GM21515 (cell line): ENCODE measurements at regions not wholly inside any gene's neighbourhood (a gene's known extent, or its start where the extent isn't known, plus 50 kb on each side); places are given as distances from the start of the nearest gene placed in this dataset.

Experiments used
- ATAC-seq: cut with Tn5 transposase; IDR thresholded peaks from one replicate; pipeline ENCODE4 v1.9.1; 2021; ENCODE audit not compliant: unreplicated experiment

DNA sequence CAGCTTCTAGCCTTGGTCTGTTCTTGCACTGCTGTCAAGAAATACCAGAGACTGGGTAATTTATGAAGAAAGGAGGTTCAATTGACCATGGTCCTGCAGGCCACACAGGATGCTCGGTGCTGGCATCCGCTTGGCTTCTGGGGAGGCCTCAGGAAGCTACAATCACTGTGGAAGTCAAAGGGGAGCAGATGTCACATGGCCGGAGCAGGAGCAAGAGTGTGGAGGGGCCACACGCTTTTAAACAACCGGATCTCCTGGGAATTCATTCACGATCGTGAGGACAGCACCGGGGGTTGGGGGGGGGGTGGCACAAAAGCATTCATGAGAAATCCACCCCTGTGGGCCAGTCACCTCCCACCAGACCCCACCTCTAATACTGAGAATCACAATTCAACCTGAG is 850.4 kb upstream of the SALL3 start:
- no peak for ATAC-seq

DNA sequence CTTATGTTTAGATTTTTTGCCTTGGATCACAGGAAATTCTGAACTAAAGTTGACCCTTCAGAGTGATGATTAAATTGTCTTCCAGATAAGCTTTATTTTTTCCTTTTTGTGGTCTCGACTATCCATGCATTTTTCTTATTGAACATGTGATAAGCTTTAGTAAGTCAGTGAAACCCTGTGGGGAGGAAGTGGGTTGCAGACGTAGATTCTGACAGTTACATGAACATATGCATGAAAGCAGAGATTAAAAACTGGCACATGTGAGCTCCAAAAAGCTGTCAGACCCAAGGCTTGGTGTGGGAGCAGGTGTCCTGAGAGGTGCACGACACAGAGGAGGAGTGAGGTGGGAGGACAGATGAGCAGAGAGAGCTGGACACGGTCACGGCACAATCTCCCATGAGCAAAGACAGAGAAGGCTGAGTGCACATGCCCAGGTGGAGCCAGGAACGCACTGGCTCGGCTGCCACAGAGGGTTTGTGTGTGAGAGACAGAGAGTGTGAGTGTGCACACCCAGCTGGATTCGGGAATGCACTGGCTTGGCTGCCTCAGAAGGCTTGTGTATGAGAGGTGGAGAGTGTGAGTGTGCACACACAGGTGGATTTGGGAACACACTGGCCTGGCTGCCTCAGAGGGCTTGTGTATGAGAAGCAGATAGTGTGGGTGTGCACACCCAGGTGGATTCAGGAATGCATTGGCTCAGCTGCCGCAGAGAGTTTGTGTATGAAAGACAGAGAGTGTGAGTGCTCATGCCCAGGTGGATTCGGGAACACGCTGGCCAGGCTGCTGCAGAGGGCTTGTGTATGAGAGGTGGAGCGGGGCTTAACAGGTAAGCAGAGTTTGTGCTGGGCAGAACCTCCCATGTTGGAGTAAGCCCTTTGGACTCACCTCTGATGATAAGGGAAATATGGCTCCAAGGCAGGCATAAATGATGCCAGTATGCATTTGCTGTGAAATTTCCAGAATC is 849.1 kb upstream of the SALL3 start:
- ATAC-seq, result no peak

DNA sequence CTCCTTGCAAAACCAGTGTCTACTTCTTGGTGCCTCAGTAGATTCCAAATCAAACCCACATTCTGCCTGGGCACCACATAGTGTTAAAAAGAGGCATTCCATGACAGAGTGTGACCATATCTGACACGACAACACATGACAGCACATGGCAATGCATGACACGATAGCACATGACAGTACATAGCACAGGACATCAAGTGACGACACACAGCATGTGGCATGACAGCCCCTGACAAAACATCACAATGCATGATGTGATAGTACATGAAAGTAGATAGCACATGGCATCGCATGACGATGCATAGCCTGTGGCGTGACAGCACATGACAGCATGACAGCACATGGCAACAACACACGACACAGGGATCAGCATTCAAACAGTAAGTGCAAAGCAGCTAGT is 845.9 kb upstream of the SALL3 start:
- ATAC-seq, result no peak

DNA sequence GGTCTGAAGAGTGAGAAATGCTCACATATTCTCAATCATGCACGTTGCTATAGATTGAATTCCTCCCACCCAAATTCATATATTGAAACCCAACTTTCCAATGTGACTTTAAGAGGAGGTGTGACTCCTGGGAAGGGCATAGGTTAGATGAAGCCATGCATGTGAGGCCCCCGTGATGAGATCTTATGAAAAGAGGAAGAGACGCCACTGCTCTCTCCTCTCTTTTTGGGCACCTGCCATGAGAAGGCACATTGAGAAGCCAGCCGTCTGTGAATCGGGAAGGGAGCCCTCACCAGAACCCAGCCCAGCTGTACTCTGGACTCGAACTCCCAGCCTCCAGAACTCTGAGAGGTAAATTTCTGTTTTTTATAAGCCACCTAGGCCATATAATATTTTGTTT is 842.6 kb upstream of the SALL3 start:
- ATAC-seq, result no peak

DNA sequence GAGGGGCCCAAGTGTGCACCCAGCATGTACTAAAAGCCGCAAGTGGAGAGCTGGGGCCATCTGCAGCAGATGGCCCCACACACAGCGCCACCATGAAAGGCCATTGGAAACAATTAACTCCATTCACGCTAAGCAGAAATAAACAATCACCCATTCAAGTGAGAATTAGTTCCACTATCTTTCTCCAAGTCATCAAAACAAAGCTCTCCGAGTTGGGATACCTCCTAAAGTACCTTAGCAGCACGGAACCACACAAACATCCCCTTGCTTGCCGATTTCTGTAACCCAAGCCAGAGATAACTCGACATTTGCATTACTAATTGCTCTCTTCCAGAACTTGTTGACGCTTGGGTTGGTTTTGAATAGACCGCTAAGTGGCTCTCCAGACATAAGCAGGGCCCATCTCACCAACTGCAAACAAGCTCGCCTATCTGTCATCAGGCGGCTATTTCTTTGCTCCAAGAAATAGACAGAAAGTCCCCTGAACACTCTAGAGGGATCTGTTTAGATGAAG is 840.6 kb upstream of the SALL3 start:
- no peak for ATAC-seq

DNA sequence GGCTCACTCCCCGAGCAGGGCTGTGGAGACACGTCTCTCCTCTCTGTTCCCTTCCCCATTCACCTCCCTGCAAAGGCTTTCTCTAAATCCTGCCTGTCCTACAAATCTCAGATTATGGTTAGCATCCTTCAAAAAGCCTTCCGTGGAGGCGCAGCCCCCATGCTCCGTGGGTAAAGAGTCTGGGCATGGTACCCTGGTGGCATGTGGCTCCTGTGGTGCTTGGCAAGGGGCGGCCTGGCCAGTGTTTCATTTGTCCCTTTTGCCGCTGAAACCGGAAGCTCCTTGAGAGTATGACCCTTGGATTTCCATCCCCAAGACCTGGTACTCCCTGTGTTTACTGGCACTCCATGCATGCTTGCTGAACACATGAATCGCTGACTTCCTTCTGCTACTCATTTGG is 839.3 kb upstream of the SALL3 start:
- ATAC-seq, result no peak

DNA sequence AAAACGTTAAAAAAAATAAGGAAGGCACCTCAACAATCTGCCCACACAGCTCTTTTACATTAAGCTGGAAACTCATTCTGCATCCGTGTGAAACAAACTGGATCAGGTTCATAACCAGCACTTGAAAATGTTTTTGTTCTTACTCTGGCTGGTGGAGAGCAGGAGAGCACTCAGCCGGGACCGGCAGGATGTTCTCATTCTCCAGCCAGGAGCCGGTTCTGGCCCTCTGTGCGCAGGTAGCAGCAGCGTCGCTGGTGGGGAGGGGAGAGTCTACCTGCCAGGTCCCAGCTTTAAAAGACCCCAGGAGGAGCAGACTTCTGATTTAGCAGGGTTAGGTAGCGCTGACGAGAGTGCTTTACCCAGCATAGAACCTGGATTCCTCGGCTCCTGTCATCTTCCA is 834.9 kb upstream of the SALL3 start:
- ATAC-seq, result no peak

DNA sequence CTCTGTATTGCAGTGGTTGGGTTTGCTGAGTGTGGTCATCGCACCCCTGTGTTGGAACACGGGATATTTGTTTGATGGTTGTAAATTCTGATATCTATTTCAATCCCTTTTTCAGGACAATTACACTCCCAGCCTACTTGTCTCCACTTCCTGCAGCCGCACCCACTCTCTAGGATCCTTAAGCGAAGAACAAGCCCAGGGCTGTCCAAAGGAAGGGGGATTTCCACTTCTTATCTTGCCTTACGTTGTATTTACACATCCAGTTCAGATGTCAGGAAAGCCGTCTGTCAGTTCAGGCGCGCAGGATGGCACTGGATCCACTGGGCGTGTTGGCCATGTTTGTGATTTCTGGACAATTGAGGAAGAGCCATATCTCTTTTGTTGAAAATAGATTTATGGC is 834.5 kb upstream of the SALL3 start:
- no peak for ATAC-seq

DNA sequence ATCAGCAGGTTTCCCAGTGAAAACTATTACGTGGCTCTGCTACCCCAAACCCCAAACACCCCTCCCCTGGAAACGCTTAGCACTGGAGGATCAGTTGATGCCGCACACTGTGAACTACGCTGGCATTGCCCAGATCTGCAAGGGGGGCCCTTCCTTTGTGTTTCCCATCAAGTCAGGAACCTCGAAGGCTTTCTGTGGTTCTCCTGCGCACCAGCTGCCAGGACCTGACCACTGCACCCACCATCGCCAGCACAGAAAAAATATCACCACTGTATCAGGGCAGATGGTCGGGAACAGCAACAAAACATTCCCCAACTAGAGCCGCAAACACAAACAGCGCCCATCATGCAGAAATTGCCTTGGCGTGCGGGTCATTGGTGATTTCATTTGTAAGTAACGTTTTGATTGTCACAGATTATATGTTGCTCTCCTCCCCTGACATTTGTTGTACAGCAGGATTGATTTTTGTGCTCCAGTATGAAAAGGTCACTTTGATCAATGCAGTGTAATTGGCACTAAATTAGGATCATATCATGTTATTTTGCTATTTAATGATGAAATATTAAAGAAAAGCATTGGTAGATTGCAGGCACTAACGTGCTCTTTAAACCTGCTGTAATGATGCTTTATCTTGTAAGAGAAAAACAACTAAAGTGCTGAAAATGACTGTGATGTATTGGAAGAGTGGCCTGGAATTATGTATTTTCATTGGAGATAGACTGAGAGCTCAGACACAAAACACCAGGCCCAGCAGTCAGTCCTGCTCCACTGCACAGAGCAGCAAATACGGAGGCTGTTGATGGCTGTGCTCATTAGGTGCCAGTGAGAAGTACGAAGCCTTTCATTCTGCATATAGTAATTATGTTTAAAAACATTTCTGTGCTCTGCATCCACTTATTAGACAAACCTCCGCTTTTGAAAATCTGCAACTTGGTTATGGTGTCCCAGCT is 833.2 kb upstream of the SALL3 start:
- no peak for ATAC-seq

DNA sequence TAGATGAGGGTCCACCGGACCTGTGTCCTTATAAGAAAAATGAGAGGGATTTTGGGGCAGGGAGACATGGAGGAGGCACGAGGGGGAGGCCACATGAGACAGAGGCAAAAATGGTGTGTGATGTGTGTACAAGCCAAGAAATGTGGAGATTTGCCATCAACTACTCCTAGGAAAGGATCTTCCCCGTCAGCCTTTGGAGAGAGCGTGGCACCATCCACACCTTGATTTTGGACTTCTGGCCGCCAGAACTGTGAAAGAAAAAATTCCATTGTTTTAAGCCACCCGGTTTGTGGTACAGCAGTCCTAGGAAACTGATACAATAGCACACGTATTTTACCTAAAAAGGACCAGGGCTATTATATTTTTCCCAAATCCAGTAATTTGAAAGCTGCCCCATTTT is 829.0 kb upstream of the SALL3 start:
- no peak for ATAC-seq

DNA sequence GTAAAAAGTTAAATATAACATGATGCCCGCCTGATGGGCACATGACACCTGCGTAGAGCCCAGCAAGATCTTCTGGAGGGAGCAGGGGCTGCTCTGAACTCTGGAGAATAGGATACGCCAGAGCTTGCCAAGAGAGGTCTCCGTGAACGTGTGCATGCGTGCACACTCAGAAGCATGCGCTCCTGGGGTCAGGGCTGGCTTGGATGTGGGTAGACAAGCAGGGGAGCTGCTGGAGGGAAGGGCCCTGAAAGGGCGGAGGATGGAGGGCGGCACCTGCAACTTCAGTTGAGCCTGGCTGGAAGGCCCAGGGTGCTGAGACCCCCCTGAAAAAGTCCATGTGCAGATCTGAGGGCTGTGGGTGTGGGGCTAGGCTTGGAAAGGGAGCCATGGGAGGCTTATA is 828.4 kb upstream of the SALL3 start:
- no peak for ATAC-seq

DNA sequence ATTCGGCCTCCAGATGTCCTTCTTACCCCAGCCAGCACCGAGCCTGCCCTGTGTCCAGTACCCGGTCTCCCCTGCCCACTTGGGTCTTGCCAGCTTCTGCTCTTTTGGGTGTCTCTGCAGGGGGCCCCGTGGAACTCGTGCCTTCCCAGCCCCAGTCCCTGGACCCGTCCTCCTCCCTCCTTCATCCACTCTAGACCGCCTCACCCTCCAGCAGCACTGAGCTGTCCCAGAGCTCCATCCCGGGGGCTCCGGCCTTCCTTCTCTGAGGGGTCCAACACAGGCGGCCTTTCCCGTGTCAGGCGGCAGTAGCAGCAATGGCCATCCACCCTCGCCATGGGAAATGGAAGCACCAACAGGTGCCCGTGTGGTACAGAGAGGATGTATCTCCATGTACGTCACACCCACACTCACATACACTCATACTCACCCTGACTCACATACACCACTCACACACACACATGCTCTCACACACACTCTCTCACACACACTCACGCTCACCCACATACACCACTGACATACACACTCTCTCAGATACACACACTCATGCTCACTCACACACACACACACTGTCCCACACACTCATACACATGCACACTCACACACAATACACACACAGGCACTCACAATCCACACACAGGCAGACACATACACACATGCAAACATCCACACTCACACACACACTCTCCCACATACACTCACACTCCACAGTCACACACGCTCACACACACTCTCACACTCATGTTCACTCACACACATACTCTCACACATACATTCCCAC is 827.5 kb upstream of the SALL3 start:
- no peak for ATAC-seq

DNA sequence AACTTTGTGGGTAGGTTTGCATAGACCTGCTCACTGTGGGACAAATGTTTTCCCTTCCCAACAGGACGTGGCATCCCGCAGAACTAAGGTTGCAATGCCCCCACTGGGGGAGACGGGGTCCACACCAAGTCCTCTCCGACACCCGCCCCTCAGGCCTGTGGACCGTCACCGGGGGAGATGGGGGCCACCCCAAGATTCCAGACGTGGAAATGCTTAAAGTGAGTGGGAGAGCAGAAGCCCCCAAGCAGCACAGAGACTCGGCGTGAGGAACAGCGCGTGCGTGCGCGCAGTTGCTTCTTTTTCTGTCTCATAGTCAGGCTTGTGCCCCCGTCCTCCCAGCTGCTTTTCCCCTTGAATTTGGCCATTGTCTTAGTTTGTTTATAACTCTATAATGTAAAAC is 826.3 kb upstream of the SALL3 start:
- no peak for ATAC-seq

DNA sequence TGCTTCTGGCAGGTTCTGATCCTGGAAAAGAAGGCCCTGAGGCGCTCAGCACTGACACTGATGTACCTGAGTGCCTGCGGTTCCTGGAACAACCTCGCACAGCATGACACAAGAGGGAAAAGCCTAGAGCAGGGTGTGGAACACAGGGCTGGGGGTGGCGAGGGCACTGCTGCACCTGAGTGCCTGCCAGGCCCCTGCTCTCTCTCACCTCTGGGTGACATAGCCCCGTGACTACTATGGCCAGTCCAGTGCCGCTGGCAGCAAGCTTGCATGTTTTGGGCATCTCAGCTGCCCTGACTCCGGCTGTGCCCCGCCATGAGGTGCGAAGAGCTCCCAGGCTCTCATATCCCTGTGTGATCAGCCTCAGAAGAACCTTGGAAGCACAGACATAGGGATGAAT is 825.2 kb upstream of the SALL3 start:
- ATAC-seq, result no peak

DNA sequence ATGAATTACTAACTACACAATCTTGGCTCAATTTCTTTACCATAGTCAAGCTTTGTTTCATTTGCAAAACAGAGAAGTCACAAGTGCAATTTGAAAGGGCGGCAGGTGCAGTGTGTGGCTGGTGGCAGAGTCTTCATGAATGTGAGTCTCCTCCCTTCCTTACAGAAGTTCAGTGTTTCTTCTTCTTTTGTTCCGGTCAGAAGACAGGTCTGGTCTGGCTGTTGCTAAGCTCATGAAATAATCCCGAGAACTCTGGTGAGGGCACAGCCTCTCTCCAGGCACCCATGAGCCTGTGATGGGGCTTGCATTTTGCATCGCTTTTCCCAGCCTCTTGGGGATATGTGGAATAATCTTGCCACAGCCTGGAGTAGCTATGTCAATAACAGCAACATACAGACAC is 824.8 kb upstream of the SALL3 start:
- no peak for ATAC-seq

DNA sequence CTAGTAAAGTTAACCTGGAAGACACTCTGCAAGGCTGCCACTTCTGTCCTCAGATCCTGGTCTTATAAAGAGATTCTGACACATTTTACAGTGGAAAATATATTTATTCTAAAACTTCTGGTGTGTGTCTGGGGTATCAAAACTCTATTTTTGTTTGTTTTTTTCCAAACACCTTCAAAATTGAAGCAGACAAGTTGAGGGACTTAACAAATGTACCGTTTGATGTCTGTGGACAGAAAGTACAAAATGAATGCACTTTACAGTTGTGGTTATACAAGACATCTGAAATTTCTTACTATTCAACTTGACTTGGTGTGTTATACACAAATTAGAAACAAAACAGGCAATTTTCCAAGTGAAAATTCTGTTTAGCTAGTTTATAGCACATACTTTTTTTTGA is 823.2 kb upstream of the SALL3 start:
- ATAC-seq, result no peak

DNA sequence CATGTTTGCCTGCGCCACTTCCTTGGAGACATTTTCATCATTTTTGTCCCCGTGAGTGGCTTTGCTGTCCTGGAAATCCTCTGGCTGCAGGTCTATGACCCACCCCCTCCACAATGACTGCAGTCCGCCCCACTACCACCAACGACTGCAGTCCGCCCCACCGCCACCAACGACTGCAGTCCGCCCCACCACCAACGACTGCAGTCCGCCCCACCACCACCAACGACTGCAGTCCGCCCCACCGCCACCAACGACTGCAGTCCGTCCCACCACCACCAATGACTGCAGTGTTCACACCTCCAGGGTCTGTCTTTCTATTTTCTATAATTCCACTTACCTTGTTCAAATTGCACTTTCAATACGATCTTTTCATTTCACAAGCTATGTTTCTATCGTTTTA is 820.7 kb upstream of the SALL3 start:
- ATAC-seq, result no peak

DNA sequence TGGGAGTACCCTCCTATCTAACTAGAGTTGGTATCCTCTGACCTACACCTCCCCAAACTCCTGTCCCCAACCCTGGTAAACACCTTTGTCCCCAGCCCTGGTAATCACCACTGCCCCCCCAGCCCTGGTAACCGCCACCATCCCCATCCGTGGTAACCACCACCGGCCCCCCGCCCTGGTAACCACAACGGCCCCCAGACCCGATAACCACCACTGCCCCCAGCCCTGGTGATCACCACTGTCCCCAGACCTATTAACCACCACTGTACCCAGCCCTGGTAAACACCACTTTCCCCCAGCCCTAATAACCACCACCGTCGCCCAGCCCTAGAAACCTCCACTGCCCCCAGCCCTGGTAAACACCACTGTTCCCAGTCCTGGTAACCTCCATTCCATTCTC is 820.2 kb upstream of the SALL3 start:
- no peak for ATAC-seq

DNA sequence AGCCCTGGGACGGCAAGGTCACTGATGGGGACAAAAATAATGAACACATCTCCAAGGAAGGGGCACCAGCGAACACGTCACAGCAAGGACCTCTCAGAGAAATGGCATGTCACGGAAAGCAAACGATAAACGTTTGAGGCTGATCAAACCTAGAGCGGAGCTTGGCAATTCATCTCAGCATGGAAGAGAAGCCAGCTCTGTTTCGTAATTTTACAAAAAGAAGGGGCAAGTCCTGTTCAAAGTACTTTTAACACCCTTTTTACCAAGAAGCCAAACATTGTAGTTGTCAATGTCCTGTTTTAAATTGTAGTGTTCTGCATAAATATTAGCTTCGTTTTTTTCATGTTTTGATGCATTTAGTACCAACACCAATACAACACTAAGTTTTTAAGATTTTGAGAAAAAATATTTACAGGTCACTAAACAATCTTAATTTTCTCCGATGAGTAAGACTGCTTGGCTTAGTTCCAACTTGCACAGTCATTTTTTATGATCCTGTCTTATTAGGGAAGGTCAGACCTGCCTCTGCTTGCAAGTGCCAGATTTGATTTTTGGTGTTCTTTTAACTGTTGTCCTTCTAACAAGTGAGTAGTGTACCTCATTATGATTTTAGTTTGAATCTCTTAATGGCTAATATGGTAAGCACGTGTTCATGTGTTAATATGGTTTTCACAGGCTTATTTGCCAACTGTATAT is 818.5 kb upstream of the SALL3 start:
- no peak for ATAC-seq

DNA sequence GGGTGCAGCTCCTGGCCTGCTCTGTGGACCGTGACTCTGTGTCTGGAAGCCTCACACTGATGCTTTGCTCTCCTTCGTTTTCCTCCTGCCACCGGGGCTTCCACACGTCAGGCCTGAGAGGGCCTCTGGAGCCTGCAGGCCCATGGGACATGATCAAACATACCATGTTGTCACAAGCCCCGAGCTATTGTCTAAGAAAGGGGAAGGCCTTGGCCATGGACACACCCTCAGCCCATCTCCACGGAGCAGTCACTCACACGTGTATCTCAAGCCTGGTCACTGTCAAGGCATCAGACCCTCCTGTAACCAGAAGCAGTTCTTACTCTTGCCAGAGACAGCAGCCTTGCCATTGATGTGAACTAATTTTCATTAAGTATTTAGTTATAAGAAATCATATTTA is 814.1 kb upstream of the SALL3 start:
- no peak for ATAC-seq
